ENCODE measurements at regions not wholly inside any gene's neighbourhood (a gene's known extent, or its start where the extent isn't known, plus 50 kb on each side); places are given as distances from the start of the nearest gene placed in this dataset.

DNA sequence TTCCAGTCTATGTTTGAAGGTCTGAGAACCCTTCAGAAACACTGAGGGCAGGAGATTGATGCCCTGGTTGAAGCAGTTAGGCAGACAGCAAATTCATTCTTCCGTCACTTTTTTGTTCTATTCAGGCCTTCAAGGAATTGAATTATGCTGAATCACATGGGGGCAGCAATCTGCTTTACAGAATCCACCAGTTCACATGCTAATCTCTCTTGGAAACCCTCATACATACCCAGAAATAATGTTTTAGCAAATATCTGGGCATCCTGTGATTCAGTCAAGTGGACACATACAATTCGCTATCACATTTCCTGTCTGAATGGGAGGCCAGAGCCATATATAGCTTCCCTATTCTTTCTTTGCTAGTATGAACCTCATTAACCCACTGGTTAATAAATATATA is 301.4 kb upstream of the CNTNAP5 start:
- H3K4me1 Mint-ChIP-seq (ENCODE audit: low read depth, unreplicated experiment) = no peaks in the 10 kb centered on the region
- TF ChIP-seq, protein P1, sequence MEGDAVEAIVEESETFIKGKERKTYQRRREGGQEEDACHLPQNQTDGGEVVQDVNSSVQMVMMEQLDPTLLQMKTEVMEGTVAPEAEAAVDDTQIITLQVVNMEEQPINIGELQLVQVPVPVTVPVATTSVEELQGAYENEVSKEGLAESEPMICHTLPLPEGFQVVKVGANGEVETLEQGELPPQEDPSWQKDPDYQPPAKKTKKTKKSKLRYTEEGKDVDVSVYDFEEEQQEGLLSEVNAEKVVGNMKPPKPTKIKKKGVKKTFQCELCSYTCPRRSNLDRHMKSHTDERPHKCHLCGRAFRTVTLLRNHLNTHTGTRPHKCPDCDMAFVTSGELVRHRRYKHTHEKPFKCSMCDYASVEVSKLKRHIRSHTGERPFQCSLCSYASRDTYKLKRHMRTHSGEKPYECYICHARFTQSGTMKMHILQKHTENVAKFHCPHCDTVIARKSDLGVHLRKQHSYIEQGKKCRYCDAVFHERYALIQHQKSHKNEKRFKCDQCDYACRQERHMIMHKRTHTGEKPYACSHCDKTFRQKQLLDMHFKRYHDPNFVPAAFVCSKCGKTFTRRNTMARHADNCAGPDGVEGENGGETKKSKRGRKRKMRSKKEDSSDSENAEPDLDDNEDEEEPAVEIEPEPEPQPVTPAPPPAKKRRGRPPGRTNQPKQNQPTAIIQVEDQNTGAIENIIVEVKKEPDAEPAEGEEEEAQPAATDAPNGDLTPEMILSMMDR (IDR thresholded peaks at IDR 0.05; ENCODE audit: unreplicated experiment) = no peak
- no peak overlapping the region for H3K27ac Mint-ChIP-seq (ENCODE audit: unreplicated experiment)
- peaks cover 8% of the 10 kb centered on the region for H3K9me3 Mint-ChIP-seq (ENCODE audit: low read depth, unreplicated experiment)
- intact Hi-C loops (cut with micrococcal nuclease; ENCODE audit: unreplicated experiment) = no loop called here
- BruUV-seq (replicated peaks) = no TSS peak
- no peaks in the 10 kb centered on the region for H3K27me3 Mint-ChIP-seq (ENCODE audit: unreplicated experiment)
- H3K4me3 Mint-ChIP-seq (ENCODE audit: low read depth, unreplicated experiment) = no peak overlapping the region
- DNase-seq = no peak
- CTCF ChIA-PET = no interaction called here
- no peaks in the 10 kb centered on the region for H3K36me3 Mint-ChIP-seq (ENCODE audit: insufficient read depth, unreplicated experiment)

DNA sequence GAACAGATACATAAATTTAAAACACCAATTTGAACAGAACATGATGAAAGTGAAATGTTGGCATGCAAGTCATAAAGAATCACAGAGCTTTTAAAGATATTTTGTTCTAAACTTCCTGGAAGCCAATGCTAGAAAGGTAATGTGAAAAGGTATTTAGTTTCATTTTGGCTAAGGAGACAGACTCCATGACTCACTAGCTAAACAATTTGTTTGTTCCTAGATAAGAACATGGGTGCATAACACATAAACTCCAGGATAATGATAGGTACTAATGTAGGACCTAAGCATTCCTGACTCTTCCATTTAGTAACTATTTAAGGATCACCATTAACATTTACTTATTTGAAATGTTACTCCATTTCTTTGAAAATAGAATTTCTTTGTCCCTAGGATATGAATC is 292.5 kb upstream of the CNTNAP5 start:
- CTCF ChIA-PET = no interaction called here
- H3K9me3 Mint-ChIP-seq (ENCODE audit: low read depth, unreplicated experiment) = peaks cover 10% of the 10 kb centered on the region
- no peaks in the 10 kb centered on the region for H3K27me3 Mint-ChIP-seq (ENCODE audit: unreplicated experiment)
- TF ChIP-seq, protein P1 (IDR thresholded peaks at IDR 0.05; ENCODE audit: unreplicated experiment) = no peak
- BruUV-seq (replicated peaks) = no TSS peak
- intact Hi-C loops (cut with micrococcal nuclease; ENCODE audit: unreplicated experiment) = no loop called here
- no peaks in the 10 kb centered on the region for H3K36me3 Mint-ChIP-seq (ENCODE audit: insufficient read depth, unreplicated experiment)
- no peak overlapping the region for H3K4me3 Mint-ChIP-seq (ENCODE audit: low read depth, unreplicated experiment)
- H3K4me1 Mint-ChIP-seq (ENCODE audit: low read depth, unreplicated experiment) = no peaks in the 10 kb centered on the region
- H3K27ac Mint-ChIP-seq (ENCODE audit: unreplicated experiment) = no peak overlapping the region
- DNase-seq = no peak

GRCh38 chr2:123737371-123737770 is 287.7 kb upstream of the CNTNAP5 start:
- Mint-ChIP-seq H3K9me3 (ENCODE audit: low read depth, unreplicated experiment) (peaks cover 10% of the 10 kb centered on the region), H3K27me3 (ENCODE audit: unreplicated experiment) (no peaks in the 10 kb centered on the region), H3K4me3 (ENCODE audit: low read depth, unreplicated experiment) (no peak overlapping the region), H3K27ac (ENCODE audit: unreplicated experiment) (no peak overlapping the region), H3K4me1 (ENCODE audit: low read depth, unreplicated experiment) (no peaks in the 10 kb centered on the region), H3K36me3 (ENCODE audit: insufficient read depth, unreplicated experiment) (no peaks in the 10 kb centered on the region)
- intact Hi-C loops (cut with micrococcal nuclease; ENCODE audit: unreplicated experiment) = no loop called here
- BruUV-seq (replicated peaks) = no TSS peak
- no peak for DNase-seq
- CTCF ChIA-PET = no interaction called here
- TF ChIP-seq, protein P1 (IDR thresholded peaks at IDR 0.05; ENCODE audit: unreplicated experiment) = no peak

GRCh38 chr2:123738643-123739042 is 286.4 kb upstream of the CNTNAP5 start:
- Mint-ChIP-seq H3K27ac (ENCODE audit: unreplicated experiment) (no peak overlapping the region), H3K4me1 (ENCODE audit: low read depth, unreplicated experiment) (no peaks in the 10 kb centered on the region), H3K9me3 (ENCODE audit: low read depth, unreplicated experiment) (peaks cover 10% of the 10 kb centered on the region), H3K36me3 (ENCODE audit: insufficient read depth, unreplicated experiment) (no peaks in the 10 kb centered on the region), H3K27me3 (ENCODE audit: unreplicated experiment) (no peaks in the 10 kb centered on the region), H3K4me3 (ENCODE audit: low read depth, unreplicated experiment) (no peak overlapping the region)
- no TSS peak for BruUV-seq (replicated peaks)
- TF ChIP-seq, protein P1 (IDR thresholded peaks at IDR 0.05; ENCODE audit: unreplicated experiment) = no peak
- no peak for DNase-seq
- intact Hi-C loops (cut with micrococcal nuclease; ENCODE audit: unreplicated experiment) = no loop called here
- CTCF ChIA-PET = no interaction called here

- Mint-ChIP-seq H3K36me3 (ENCODE audit: insufficient read depth, unreplicated experiment) (no peaks in the 10 kb centered on the region), H3K27me3 (ENCODE audit: unreplicated experiment) (no peaks in the 10 kb centered on the region), H3K4me1 (ENCODE audit: low read depth, unreplicated experiment) (no peaks in the 10 kb centered on the region), H3K27ac (ENCODE audit: unreplicated experiment) (no peak overlapping the region), H3K9me3 (ENCODE audit: low read depth, unreplicated experiment) (peaks cover 5% of the 10 kb centered on the region), H3K4me3 (ENCODE audit: low read depth, unreplicated experiment) (no peak overlapping the region)
- CTCF ChIA-PET = no interaction called here
- intact Hi-C loops (cut with micrococcal nuclease; ENCODE audit: unreplicated experiment) = no loop called here
- DNase-seq = no peak
- TF ChIP-seq, protein P1 (IDR thresholded peaks at IDR 0.05; ENCODE audit: unreplicated experiment) = no peak
- no TSS peak for BruUV-seq (replicated peaks)
Observed at GRCh38 chr2:123746006-123746405, 279.1 kb upstream of the CNTNAP5 start.

All from Calu3 (cell line).